K562 (cell line): ENCODE measurements at regions not wholly inside any gene's neighbourhood (a gene's known extent, or its start where the extent isn't known, plus 50 kb on each side); places are given as distances from the start of the nearest gene placed in this dataset.

Source experiments
- NCOA6 ChIP-seq: fragments of 450-650 bp; IDR thresholded peaks from 2 replicates; pipeline ENCODE4 v1.6.1; 2017; ENCODE audit warnings: mild to moderate bottlenecking
- PHF8 ChIP-seq: fragments of 200-600 bp; sonication (generic); IDR thresholded peaks from 2 replicates; pipeline ENCODE4 v1.6.1; 2012; ENCODE audit warnings: mixed run types, mild to moderate bottlenecking, inconsistent platforms, low read length, moderate library complexity, borderline replicate concordance
- ZFP30 ChIP-seq: fragments of 250-450 bp; sonication (Bioruptor Pico); IDR thresholded peaks from 2 replicates; pipeline ENCODE4 v1.8.0; 2022; ENCODE audit warnings: moderate library complexity, mild to moderate bottlenecking, inconsistent platforms, borderline replicate concordance
- TF ChIP-seq, protein P1 (sequence below): fragments of 250-450 bp; sonication (Bioruptor Pico); IDR thresholded peaks from 2 replicates; pipeline ENCODE4 v1.8.0; 2021; ENCODE audit warnings: moderate library complexity, mild to moderate bottlenecking, inconsistent platforms
- TF ChIP-seq, protein P2 (sequence below), 2 experiments: fragments of 200-800 bp in 1 of 2; sonication (Bioruptor generic) in 1 of 2; sonication (generic) in 1 of 2; formaldehyde crosslinking in 1 of 2; IDR thresholded peaks in 1 of 2; conservative IDR thresholded peaks in 1 of 2; 2 replicates each; pipeline versions ENCODE4 v1.5.0 to v1.6.1; 2016 to 2020; ENCODE audit warnings: missing compliant biosample characterization in 1 of 2, missing genetic modification characterization in 1 of 2, missing genetic modification reagents in 1 of 2
- TF ChIP-seq, protein P3 (sequence below), 2 experiments: fragments of 450-650 bp in 1 of 2; sonication (generic) in 1 of 2; formaldehyde crosslinking; conservative IDR thresholded peaks; 2 replicates each; pipeline versions ENCODE4 v1.4.0 to v1.8.1; 2020 to 2022; ENCODE audit warnings: mild to moderate bottlenecking in 1 of 2, missing genetic modification reagents in 1 of 2

- TF ChIP-seq, protein P1, sequence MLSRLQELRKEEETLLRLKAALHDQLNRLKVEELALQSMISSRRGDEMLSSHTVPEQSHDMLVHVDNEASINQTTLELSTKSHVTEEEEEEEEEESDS: no peak
- TF ChIP-seq ZFP30 (CRISPR knock-in tag): no peak
- no peak for TF ChIP-seq PHF8
- TF ChIP-seq, protein P2, sequence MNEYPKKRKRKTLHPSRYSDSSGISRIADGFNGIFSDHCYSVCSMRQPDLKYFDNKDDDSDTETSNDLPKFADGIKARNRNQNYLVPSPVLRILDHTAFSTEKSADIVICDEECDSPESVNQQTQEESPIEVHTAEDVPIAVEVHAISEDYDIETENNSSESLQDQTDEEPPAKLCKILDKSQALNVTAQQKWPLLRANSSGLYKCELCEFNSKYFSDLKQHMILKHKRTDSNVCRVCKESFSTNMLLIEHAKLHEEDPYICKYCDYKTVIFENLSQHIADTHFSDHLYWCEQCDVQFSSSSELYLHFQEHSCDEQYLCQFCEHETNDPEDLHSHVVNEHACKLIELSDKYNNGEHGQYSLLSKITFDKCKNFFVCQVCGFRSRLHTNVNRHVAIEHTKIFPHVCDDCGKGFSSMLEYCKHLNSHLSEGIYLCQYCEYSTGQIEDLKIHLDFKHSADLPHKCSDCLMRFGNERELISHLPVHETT (CRISPR knock-in tag; conservative IDR thresholded peaks at IDR 0.05 in 1 of 2, IDR thresholded peaks at IDR 0.05 in 1 of 2): no peak
- TF ChIP-seq, protein P3, sequence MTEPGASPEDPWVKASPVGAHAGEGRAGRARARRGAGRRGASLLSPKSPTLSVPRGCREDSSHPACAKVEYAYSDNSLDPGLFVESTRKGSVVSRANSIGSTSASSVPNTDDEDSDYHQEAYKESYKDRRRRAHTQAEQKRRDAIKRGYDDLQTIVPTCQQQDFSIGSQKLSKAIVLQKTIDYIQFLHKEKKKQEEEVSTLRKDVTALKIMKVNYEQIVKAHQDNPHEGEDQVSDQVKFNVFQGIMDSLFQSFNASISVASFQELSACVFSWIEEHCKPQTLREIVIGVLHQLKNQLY (CRISPR knock-in tag; conservative IDR thresholded peaks at IDR 0.05): no peak
- no peak for TF ChIP-seq NCOA6
These were observed 490.8 kb downstream of the IPMK start for GRCh38 chr10:57776688-57777432.
